Ureter (tissue), 1 donor: ENCODE measurements at regions not wholly inside any gene's neighbourhood (a gene's known extent, or its start where the extent isn't known, plus 50 kb on each side); places are given as distances from the start of the nearest gene placed in this dataset.
A peak's percentile ranks its signal among the peaks of the same experiment; 100 is the strongest.
"Not testable (repeated sequence)": the region's sequence is repeated elsewhere in the genome, so short reads cannot be mapped to it uniquely, and the experiment has no call there.

Experiments
- DNase-seq: peaks from one replicate; pipeline ENCODE4 v3.0.0-alpha.2; 2020; ENCODE audit warnings: low spot score
- donor health status: DM: yes; HTN: yes; CAD: no.

DNA sequence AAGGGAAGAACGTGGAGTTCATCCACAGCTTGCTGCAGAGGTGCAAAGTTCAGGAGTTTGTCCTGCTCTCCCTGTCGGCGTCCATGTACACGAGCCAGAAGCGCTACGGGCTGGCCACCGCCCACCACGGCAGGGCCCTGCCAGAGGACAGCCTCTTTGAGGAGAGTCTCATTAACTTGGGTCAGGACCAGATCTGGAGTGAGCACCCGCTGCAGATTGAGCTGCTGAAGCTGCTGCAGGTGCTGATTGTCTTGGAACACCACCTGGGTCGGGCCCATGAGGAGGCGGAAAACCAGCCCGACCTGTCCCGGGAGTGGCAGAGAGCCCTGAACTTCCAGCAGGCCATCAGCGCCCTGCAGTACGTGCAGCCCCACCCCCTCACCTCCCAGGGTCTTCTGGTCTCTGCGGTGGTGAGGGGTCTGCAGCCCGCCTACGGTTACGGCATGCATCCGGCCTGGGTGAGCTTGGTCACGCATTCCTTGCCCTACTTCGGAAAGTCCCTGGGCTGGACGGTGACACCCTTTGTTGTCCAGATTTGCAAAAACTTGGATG lies 73.8 kb upstream of the MORC3 start:
- DNase-seq, result peak; percentile 61

DNA sequence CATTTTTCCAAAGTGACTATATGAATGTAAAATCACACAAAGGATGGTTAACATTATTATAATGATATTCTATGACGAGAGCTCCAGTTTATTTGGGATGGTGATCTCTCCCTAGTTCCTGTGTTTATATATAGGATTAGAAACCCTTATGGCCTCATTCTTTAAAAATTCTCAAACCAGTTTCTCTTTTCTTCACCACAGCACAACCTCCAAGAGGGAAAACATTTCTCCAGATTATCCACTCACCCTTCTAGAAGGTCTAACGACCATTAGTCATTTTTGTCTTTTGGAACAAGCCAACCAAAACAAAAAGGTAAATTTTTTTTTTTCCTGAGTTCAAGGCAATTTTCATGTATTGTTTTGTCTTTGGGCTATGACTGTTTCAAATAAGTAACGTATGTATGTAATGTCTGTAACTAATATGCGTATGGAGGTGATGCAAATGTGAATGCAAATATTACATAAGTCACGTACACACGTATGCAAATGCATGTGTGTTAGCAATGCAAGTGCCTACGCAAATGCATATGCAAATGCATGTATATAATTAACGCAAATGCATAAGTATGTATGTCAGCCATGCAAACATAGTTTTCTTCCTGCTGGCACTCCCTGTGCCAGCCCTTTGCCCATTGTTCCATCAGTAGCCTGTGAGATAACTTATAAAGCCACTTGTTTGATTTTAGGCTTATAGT lies 72.5 kb upstream of the MORC3 start:
- DNase-seq, result no peak

- no peak for DNase-seq
These were observed 70.2 kb upstream of the MORC3 start for GRCh38 chr21:36249576-36250422.

GRCh38 chr21:36250423-36251075 lies 69.4 kb upstream of the MORC3 start:
- no peak for DNase-seq

DNA sequence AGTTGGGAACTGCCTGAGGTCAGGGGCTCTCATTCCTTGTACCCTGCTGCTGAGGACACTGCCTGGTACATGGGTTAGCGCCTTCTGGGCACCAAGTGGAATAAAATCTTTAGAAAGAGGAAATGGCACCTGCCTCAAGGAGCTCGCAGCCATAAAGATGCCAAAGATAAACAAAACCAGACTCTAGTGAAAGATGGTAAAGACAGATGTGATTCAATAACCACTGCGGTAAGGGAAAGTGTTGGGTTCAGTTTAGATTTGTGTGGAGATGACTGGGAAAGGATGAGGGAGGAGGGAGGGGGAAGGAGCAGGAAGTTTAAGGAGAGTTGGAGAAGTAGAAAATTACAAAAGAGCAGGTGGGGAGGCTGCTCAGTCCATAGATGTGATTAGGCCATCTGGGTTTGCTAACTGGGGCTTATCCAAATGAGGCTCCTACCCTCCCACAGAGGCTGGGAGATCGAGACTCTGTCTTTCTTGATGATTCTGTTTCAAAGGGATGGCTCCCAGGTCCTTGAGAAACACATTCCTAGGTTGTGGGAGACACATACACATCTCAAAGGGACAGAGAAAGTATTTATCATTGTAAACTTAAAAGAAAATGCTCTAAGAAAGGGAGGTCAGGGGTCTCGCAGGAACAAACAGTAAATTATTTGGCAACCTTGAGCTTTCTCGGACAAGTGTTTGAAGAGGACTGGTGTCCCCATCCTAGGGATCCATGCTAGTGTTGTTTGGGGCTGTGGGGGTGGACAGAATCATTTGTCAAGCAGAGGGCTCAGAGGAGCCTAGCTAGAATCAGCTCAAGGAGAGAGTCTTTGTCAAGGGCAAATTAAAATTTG lies 65.7 kb upstream of the MORC3 start:
- DNase-seq, result no peak

DNA sequence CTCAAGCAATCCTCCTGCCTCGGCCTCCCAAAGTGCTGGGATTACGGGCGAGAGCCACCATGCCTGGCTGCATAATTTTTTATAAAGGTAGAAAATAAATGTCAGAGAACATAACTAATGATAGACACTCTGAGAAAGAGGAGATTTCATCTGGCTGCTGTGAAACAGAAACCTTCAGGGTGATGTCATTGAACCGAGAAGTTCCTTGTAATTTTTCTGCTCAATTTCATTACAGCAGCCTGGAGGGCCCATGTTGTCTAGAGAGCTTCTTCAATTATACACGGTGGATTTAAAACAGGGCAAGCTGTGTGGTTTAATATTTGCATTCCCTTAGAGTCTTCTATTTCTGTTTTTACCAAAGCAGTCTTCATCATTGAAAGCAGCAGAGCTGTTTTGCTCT lies 64.3 kb upstream of the MORC3 start:
- no peak for DNase-seq

GRCh38 chr21:36257657-36258056 lies 62.3 kb upstream of the MORC3 start:
- DNase-seq, result no peak

DNA sequence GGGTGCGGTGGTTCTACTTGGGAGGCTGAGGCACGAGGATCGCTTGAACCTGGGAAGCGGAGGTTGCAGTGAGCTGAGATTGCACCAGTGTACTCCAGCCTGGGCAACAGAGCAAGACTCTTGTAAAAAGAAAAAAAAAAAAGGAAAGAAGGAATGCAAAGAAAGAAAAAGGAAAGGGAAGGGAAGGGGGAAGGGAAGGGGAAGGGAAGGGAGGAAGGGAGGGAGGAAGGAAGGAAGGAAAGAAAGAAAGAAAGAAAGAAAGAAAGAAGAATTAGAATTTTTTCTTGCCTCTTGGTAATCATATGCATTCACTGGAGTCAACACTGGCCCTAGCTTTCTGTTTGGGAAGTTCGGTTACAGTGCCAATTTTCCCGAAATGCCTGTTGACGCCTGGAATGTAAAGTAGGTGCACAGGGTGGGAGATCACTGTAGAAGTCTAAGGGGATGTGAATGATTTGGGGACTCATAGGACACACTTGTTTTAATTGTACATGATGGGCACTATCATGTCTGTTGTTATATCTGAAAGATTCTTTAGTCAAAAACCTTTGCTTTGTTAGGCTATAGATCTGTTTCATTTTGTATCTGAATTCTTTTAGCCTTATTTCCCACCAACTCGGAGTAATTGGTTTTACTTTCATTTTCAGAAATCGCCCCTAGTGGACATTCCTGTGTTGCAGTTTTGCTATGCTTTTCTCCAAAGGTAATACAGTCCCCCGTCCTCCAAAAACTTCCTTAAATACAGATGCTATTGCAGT lies 59.8 kb upstream of the MORC3 start:
- DNase-seq, result no peak

- no peak for DNase-seq
These were observed 59.2 kb upstream of the MORC3 start for GRCh38 chr21:36260802-36261201.

DNA sequence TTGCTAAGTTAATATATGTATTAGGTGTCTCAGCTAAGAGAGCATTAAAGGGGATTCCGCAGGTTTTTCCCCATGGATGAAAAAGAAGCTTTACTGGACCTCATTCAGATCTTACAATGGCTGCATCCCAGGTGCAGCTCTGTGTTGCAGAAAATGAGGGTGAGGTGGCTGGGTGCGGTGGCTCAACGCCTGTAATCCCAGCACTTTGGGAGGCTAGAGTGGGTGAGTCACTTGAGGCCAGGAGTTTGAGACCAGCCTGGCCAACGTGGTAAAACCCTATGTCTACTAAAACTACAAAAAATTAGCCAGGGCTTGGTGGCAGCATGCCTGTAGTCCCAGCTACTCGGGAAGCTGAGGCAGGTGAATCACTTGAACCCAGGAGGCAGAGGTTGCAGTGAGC lies 58.5 kb upstream of the MORC3 start:
- no peak for DNase-seq

GRCh38 chr21:36263797-36264196 lies 56.2 kb upstream of the MORC3 start:
- DNase-seq, result no peak

GRCh38 chr21:36265431-36265830 lies 54.6 kb upstream of the MORC3 start:
- DNase-seq, result no peak

DNA sequence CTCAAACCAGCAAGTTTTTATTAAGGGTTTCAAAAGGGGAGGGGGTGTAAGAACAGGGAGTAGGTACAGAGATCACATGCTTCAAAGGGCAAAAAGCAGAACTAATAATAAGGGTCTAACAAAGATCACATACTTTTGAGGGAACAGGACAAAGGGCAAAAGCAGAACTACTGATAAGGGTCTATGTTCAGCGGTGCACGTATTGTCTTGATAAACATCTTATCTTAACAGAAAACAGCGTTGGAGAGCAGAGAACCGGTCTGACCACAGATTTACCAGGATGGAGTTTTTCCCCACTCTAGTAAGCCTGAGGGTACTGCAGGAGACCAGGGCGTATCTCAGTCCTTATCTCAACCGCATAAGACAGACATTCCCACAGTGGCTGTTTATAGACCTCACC lies 52.2 kb upstream of the MORC3 start:
- DNase-seq, result not testable (repeated sequence)

GRCh38 chr21:36268264-36268663 lies 51.7 kb upstream of the MORC3 start:
- DNase-seq, result not testable (repeated sequence)
